Kidney epithelial cell (primary cell): ENCODE measurements at regions not wholly inside any gene's neighbourhood (a gene's known extent, or its start where the extent isn't known, plus 50 kb on each side); places are given as distances from the start of the nearest gene placed in this dataset.
A peak's percentile ranks its signal among the peaks of the same experiment; 100 is the strongest.

Source experiments
- DNase-seq: peaks from one replicate; pipeline ENCODE4 v3.0.0-alpha.2; 2010; ENCODE audit warnings: low read depth
- H3K27me3 ChIP-seq: 2 replicates; pipeline ENCODE4 v1.6.0; 2011; ENCODE audit warnings: low read length; ENCODE audit not compliant: control insufficient read depth, insufficient read depth
- H3K36me3 ChIP-seq: 2 replicates; pipeline ENCODE4 v1.5.1; 2011; ENCODE audit warnings: low read length; ENCODE audit not compliant: control insufficient read depth, insufficient read depth
- H3K4me3 ChIP-seq: 2 replicates; pipeline ENCODE4 v1.5.1; 2011; ENCODE audit warnings: low read depth, mild to moderate bottlenecking, control low read depth, low read length
- CTCF ChIP-seq: IDR thresholded peaks from 2 replicates; pipeline ENCODE4 v1.5.1; 2011; ENCODE audit warnings: mild to moderate bottlenecking, moderate library complexity, low read length, control low read depth, inconsistent platforms; ENCODE audit not compliant: insufficient read depth, poor library complexity, severe bottlenecking

GRCh38 chr18:59957957-59958356, 58.2 kb downstream of the PMAIP1 start:
- TF ChIP-seq CTCF, result no peak
- Histone ChIP-seq H3K4me3 (no peak overlapping the region), H3K27me3 (no peaks in the 10 kb centered on the region), H3K36me3 (no peaks in the 10 kb centered on the region)
- DNase-seq, result peak; percentile 41

GRCh38 chr18:59954755-59955156, 55.0 kb downstream of the PMAIP1 start:
- H3K4me3 ChIP-seq, result no peak overlapping the region
- no peak for TF ChIP-seq CTCF
- H3K36me3 ChIP-seq, result no peaks in the 10 kb centered on the region
- no peaks in the 10 kb centered on the region for H3K27me3 ChIP-seq
- DNase-seq, result peak; percentile 54

- Histone ChIP-seq H3K4me3 (no peak overlapping the region), H3K27me3 (no peaks in the 10 kb centered on the region), H3K36me3 (no peaks in the 10 kb centered on the region)
- DNase-seq, result no peak
- no peak for TF ChIP-seq CTCF
Measured at GRCh38 chr18:59954241-59954640, 54.4 kb downstream of the PMAIP1 start.
